Parathyroid adenoma (tissue), 2 donors: ENCODE measurements at regions not wholly inside any gene's neighbourhood (a gene's known extent, or its start where the extent isn't known, plus 50 kb on each side); places are given as distances from the start of the nearest gene placed in this dataset.

Source experiments
- H2AFZ ChIP-seq: fragments of 300-600 bp; sonication (generic); one replicate; pipeline ENCODE4 v1.7.0; 2017; ENCODE audit warnings: antibody characterized with exemption, mild to moderate bottlenecking
- H3K27ac ChIP-seq: fragments of 300-600 bp; sonication (generic); one replicate; pipeline ENCODE4 v1.7.0; 2017
- H3K27me3 ChIP-seq: fragments of 300-600 bp; sonication (generic); one replicate; pipeline ENCODE4 v1.7.0; 2017; ENCODE audit warnings: low read length; ENCODE audit not compliant: control insufficient read depth, insufficient read depth
- H3K36me3 ChIP-seq: fragments of 300-600 bp; sonication (generic); one replicate; pipeline ENCODE4 v1.7.0; 2017; ENCODE audit warnings: low read length; ENCODE audit not compliant: control insufficient read depth, insufficient read depth
- H3K4me1 ChIP-seq: fragments of 300-600 bp; sonication (generic); one replicate; pipeline ENCODE4 v1.7.0; 2017; ENCODE audit warnings: control low read depth
- H3K4me2 ChIP-seq: fragments of 300-600 bp; sonication (generic); one replicate; pipeline ENCODE4 v1.7.0; 2017; ENCODE audit warnings: low read length
- H3K4me3 ChIP-seq: fragments of 300-600 bp; sonication (generic); one replicate; pipeline ENCODE4 v1.7.0; 2017; ENCODE audit warnings: low read depth, low read length
- H3K79me2 ChIP-seq: fragments of 300-600 bp; sonication (generic); one replicate; pipeline ENCODE4 v1.7.0; 2017; ENCODE audit warnings: control low read depth
- H3K9ac ChIP-seq: fragments of 300-600 bp; sonication (generic); one replicate; pipeline ENCODE4 v1.7.0; 2017; ENCODE audit warnings: mild to moderate bottlenecking
- H3K9me3 ChIP-seq: fragments of 300-600 bp; sonication (generic); one replicate; pipeline ENCODE4 v1.7.0; 2017; ENCODE audit warnings: low read length; ENCODE audit not compliant: control insufficient read depth
- TF ChIP-seq, protein P1 (sequence below): fragments of 300-600 bp; sonication (generic); IDR thresholded peaks from one replicate; pipeline ENCODE4 v1.7.0; 2017; ENCODE audit warnings: antibody characterized with exemption, mild to moderate bottlenecking
- donor health status: primary hyperparathyroidism.

GRCh38 chr5:68074633-68075032 lies 140.9 kb upstream of the PIK3R1 start:
- Histone ChIP-seq H3K4me2 (no peak overlapping the region), H3K9me3 (no peaks in the 10 kb centered on the region), H3K4me3 (no peak overlapping the region), H2AFZ (no peak overlapping the region), H3K79me2 (no peaks in the 10 kb centered on the region), H3K27ac (no peak overlapping the region), H3K36me3 (no peaks in the 10 kb centered on the region), H3K4me1 (peaks cover 6% of the 10 kb centered on the region), H3K27me3 (no peaks in the 10 kb centered on the region), H3K9ac (no peak overlapping the region)
- TF ChIP-seq, protein P1, sequence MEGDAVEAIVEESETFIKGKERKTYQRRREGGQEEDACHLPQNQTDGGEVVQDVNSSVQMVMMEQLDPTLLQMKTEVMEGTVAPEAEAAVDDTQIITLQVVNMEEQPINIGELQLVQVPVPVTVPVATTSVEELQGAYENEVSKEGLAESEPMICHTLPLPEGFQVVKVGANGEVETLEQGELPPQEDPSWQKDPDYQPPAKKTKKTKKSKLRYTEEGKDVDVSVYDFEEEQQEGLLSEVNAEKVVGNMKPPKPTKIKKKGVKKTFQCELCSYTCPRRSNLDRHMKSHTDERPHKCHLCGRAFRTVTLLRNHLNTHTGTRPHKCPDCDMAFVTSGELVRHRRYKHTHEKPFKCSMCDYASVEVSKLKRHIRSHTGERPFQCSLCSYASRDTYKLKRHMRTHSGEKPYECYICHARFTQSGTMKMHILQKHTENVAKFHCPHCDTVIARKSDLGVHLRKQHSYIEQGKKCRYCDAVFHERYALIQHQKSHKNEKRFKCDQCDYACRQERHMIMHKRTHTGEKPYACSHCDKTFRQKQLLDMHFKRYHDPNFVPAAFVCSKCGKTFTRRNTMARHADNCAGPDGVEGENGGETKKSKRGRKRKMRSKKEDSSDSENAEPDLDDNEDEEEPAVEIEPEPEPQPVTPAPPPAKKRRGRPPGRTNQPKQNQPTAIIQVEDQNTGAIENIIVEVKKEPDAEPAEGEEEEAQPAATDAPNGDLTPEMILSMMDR: no peak

DNA sequence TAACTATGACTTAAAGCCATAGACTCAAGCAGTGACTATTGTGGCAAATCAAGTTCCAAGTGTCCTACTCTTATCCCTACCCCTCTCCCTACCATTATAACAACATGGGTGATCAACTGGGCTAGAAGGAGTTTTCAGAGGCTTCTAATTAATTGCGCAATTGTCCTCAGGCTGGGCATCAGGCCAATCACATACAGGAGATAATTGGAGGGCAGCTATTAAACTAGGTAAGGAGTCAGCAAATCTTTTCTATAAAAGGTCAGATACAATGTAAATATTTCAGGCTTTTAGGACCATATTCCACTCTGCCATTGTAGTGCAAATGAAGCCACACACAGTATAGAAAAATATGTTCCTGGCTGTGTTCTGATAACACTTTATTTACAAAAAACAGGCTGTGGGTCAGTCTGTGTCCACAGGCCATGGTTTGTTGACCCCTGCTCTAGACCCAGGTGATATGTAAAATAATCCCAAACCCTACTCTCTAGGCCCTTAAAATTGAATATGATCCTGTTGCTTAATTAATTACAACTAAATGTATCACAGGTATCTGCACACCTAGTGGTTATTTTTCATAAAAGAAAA lies 141.4 kb upstream of the PIK3R1 start:
- no peaks in the 10 kb centered on the region for H3K9me3 ChIP-seq
- H2AFZ ChIP-seq: no peak overlapping the region
- H3K4me2 ChIP-seq: no peak overlapping the region
- H3K9ac ChIP-seq: no peak overlapping the region
- H3K27me3 ChIP-seq: no peaks in the 10 kb centered on the region
- no peaks in the 10 kb centered on the region for H3K79me2 ChIP-seq
- no peak overlapping the region for H3K27ac ChIP-seq
- H3K4me1 ChIP-seq: peaks cover 6% of the 10 kb centered on the region
- H3K36me3 ChIP-seq: no peaks in the 10 kb centered on the region
- TF ChIP-seq, protein P1: no peak
- H3K4me3 ChIP-seq: no peak overlapping the region

- Histone ChIP-seq H3K4me1 (peaks cover 6% of the 10 kb centered on the region), H2AFZ (no peak overlapping the region), H3K9me3 (no peaks in the 10 kb centered on the region), H3K27me3 (no peaks in the 10 kb centered on the region), H3K79me2 (no peaks in the 10 kb centered on the region), H3K27ac (no peak overlapping the region), H3K4me3 (no peak overlapping the region), H3K4me2 (no peak overlapping the region), H3K9ac (no peak overlapping the region), H3K36me3 (no peaks in the 10 kb centered on the region)
- TF ChIP-seq, protein P1: no peak
These were observed 143.8 kb upstream of the PIK3R1 start for GRCh38 chr5:68071736-68072135.

DNA sequence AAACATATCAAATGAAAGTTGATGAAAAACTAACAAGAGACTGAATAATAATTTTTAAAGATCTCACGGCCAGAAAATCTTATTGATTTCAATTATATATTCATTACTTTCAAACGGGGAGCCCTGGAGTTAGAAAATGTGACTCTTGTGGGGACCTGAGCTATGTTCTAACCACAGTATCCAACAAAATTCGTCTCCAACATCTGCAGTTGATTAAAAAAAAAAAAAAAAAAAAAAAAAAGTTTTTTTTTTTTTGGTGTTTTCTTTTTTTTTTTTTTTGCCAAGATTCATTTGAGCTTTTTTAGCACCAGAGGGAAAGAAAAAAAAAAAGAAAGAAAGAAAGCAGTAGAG lies 144.3 kb upstream of the PIK3R1 start:
- no peak overlapping the region for H3K4me2 ChIP-seq
- TF ChIP-seq, protein P1: no peak

DNA sequence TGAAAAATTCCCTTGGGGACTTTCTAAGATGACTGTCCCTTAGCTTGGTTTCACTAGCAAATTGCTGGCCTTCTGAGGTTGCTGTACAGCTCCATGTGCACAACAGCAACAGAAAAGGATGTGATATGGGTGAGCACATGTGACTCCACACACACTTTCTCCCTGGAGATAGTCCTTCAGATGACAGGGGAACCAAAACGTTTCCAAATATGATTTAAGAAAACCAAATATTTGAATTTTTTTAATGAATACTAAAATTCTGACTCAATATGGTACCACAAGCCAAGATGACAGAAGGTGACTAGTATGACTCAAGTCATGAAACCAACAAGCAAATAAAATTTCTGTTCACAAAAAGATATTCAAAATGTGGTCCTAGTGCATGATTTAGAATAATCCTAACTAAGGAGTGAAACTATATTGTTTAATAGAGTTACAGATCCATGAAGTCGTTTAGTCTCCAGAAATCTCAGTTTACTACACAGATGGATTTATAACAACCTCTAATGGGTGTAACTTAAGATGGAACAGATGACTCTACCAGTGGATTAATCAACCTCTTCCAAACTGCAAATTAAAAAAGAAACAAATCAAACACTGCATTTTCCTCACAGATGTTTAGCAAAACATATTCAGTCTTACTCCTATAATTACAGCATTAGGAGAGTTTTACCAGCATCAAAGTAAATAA lies 144.8 kb upstream of the PIK3R1 start:
- no peaks in the 10 kb centered on the region for H3K9me3 ChIP-seq
- peaks cover 6% of the 10 kb centered on the region for H3K4me1 ChIP-seq
- H3K4me2 ChIP-seq: no peak overlapping the region
- no peak overlapping the region for H3K9ac ChIP-seq
- no peak overlapping the region for H3K4me3 ChIP-seq
- H3K36me3 ChIP-seq: no peaks in the 10 kb centered on the region
- H2AFZ ChIP-seq: no peak overlapping the region
- TF ChIP-seq, protein P1: no peak
- no peaks in the 10 kb centered on the region for H3K79me2 ChIP-seq
- H3K27ac ChIP-seq: no peak overlapping the region
- H3K27me3 ChIP-seq: no peaks in the 10 kb centered on the region

More for the DNA sequence above, 144.3 kb upstream of the PIK3R1 start:
- no peak overlapping the region for H3K4me3 ChIP-seq
- H3K9me3 ChIP-seq: no peaks in the 10 kb centered on the region
- H3K36me3 ChIP-seq: no peaks in the 10 kb centered on the region
- H3K27me3 ChIP-seq: no peaks in the 10 kb centered on the region
- no peak overlapping the region for H2AFZ ChIP-seq
- H3K9ac ChIP-seq: no peak overlapping the region
- H3K79me2 ChIP-seq: no peaks in the 10 kb centered on the region
- H3K27ac ChIP-seq: no peak overlapping the region
- H3K4me1 ChIP-seq: peaks cover 6% of the 10 kb centered on the region
